Muscle layer of colon (tissue), 2 donors: ENCODE measurements at regions not wholly inside any gene's neighbourhood (a gene's known extent, or its start where the extent isn't known, plus 50 kb on each side); places are given as distances from the start of the nearest gene placed in this dataset.

Experiments used
- H3K27ac ChIP-seq: one replicate; pipeline ENCODE4 v1.7.0; 2013; ENCODE audit warnings: low read depth, mild to moderate bottlenecking, low read length, moderate library complexity
- H3K27me3 ChIP-seq, 2 donors: one replicate each; pipeline ENCODE4 v1.7.0; 2013; ENCODE audit warnings: low read length in 2 of 2, mild to moderate bottlenecking in 2 of 2; ENCODE audit not compliant: insufficient read depth in 2 of 2, control insufficient read depth in 1 of 2
- H3K36me3 ChIP-seq: one replicate; pipeline ENCODE4 v1.7.0; 2013; ENCODE audit warnings: mild to moderate bottlenecking, low read length; ENCODE audit not compliant: insufficient read depth
- H3K4me1 ChIP-seq: one replicate; pipeline ENCODE4 v1.7.0; 2013; ENCODE audit warnings: mild to moderate bottlenecking, low read length; ENCODE audit not compliant: insufficient read depth
- H3K4me3 ChIP-seq, 2 donors: one replicate each; pipeline ENCODE4 v1.7.0; 2013; ENCODE audit warnings: low read length in 2 of 2, low read depth in 1 of 2, mild to moderate bottlenecking in 1 of 2, moderate library complexity in 1 of 2
- H3K9ac ChIP-seq: one replicate; pipeline ENCODE4 v1.7.0; 2013; ENCODE audit warnings: low read length
- H3K9me3 ChIP-seq: one replicate; pipeline ENCODE4 v1.7.0; 2013; ENCODE audit warnings: mild to moderate bottlenecking, low read length
- donor health status: abdominal sarcoma.
- donor health status: Adenocarcinoma of cecum.

- no peaks in the 10 kb centered on the region for H3K4me1 ChIP-seq
- H3K27me3 ChIP-seq = no peaks in the 10 kb centered on the region
- no peak overlapping the region for H3K4me3 ChIP-seq
- no peaks in the 10 kb centered on the region for H3K36me3 ChIP-seq
- H3K9me3 ChIP-seq = no peaks in the 10 kb centered on the region
- no peak overlapping the region for H3K9ac ChIP-seq
- H3K27ac ChIP-seq = no peak overlapping the region
Measured at GRCh38 chr1:70674941-70675685, 264.0 kb downstream of the CTH start.

DNA sequence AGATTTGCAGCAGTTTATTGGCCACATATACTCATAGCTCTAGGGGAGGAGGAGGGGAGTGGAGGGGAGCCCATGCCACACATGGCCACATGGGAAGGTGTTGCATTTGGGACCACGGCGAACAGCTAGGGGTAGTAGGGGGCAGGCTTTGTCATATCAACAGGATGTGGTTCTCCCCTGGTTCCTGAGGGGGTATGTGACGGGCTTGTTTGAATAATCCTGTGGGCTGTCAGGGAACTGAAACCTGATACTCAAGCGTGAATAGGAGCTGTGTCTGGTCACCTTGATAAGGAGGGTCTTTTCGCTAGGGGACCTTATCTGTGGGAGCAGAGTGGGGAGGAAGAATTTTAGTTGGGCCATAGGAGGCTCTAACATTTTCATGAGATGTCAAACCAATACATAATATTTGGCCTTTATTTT, 264.7 kb downstream of the CTH start:
- H3K27ac ChIP-seq = no peak overlapping the region
- no peak overlapping the region for H3K4me3 ChIP-seq
- H3K27me3 ChIP-seq = no peaks in the 10 kb centered on the region
- H3K9me3 ChIP-seq = no peaks in the 10 kb centered on the region
- H3K9ac ChIP-seq = no peak overlapping the region
- H3K4me1 ChIP-seq = no peaks in the 10 kb centered on the region
- H3K36me3 ChIP-seq = no peaks in the 10 kb centered on the region

GRCh38 chr1:70685300-70686286, 274.5 kb downstream of the CTH start:
- Histone ChIP-seq H3K36me3 (no peaks in the 10 kb centered on the region), H3K4me3 (no peak overlapping the region), H3K27me3 (no peaks in the 10 kb centered on the region), H3K9me3 (no peaks in the 10 kb centered on the region), H3K27ac (no peak overlapping the region), H3K9ac (no peak overlapping the region), H3K4me1 (no peaks in the 10 kb centered on the region)

DNA sequence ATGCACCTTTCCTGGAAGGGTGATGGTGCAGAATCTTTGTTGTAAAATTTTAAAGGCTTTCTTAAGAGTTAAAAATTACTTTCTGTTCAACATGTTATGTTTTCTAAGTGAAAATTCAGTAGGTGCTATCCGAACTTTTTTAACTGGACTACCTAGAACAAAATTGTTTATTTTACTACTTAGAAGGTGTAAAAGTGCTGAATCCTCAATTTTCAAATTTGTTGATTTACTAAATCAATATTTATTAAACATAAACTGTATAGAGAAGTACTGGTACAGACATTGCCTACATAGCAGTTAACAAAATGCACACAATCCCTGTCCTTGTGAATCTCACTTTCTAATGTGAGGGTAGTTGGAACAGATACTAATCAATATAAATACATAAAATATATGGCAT, 277.5 kb downstream of the CTH start:
- no peak overlapping the region for H3K4me3 ChIP-seq
- H3K27ac ChIP-seq = no peak overlapping the region
- no peaks in the 10 kb centered on the region for H3K27me3 ChIP-seq
- H3K4me1 ChIP-seq = no peaks in the 10 kb centered on the region
- H3K36me3 ChIP-seq = no peaks in the 10 kb centered on the region
- H3K9ac ChIP-seq = no peak overlapping the region
- H3K9me3 ChIP-seq = no peaks in the 10 kb centered on the region

- Histone ChIP-seq H3K27me3 (no peaks in the 10 kb centered on the region), H3K4me1 (no peaks in the 10 kb centered on the region), H3K36me3 (no peaks in the 10 kb centered on the region), H3K4me3 (peak overlapping the region; percentile 29 to 36), H3K27ac (no peak overlapping the region), H3K9me3 (no peaks in the 10 kb centered on the region), H3K9ac (no peak overlapping the region)
Measured at GRCh38 chr1:70706381-70707037, 295.4 kb downstream of the CTH start.

- no peak overlapping the region for H3K9ac ChIP-seq
- H3K9me3 ChIP-seq = no peaks in the 10 kb centered on the region
- H3K4me3 ChIP-seq = no peak overlapping the region
- no peaks in the 10 kb centered on the region for H3K27me3 ChIP-seq
- H3K36me3 ChIP-seq = no peaks in the 10 kb centered on the region
- H3K27ac ChIP-seq = no peak overlapping the region
- no peaks in the 10 kb centered on the region for H3K4me1 ChIP-seq
Measured at GRCh38 chr1:70707214-70707613, 296.1 kb downstream of the CTH start.

GRCh38 chr1:70714149-70714548, 303.1 kb downstream of the CTH start:
- no peaks in the 10 kb centered on the region for H3K9me3 ChIP-seq
- peaks cover 8% of the 10 kb centered on the region for H3K4me1 ChIP-seq
- H3K36me3 ChIP-seq = no peaks in the 10 kb centered on the region
- H3K9ac ChIP-seq = no peak overlapping the region
- no peak overlapping the region for H3K27ac ChIP-seq
- no peaks in the 10 kb centered on the region for H3K27me3 ChIP-seq
- H3K4me3 ChIP-seq = no peak overlapping the region

DNA sequence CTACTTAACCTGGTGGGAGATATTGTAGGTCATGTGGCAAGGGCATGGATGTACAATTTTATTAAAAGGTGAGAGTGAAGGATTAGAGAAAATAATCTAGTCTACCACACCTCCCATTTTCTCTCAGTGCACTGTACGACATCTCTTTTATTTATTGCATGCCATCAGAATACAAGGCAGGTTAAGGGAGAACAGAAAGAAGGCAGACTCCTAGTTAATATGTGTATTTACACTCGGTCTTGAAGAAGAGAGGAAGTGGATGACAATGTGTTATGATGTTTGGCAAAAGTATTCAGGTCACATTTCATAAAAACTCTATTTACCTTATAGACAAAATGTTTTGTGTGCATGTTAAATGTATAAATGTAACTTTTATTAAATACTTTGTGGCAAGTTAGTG, 306.1 kb downstream of the CTH start:
- Histone ChIP-seq H3K27me3 (no peaks in the 10 kb centered on the region), H3K27ac (no peak overlapping the region), H3K9ac (no peak overlapping the region), H3K9me3 (no peaks in the 10 kb centered on the region), H3K36me3 (no peaks in the 10 kb centered on the region), H3K4me1 (peaks cover 8% of the 10 kb centered on the region), H3K4me3 (no peak overlapping the region)

DNA sequence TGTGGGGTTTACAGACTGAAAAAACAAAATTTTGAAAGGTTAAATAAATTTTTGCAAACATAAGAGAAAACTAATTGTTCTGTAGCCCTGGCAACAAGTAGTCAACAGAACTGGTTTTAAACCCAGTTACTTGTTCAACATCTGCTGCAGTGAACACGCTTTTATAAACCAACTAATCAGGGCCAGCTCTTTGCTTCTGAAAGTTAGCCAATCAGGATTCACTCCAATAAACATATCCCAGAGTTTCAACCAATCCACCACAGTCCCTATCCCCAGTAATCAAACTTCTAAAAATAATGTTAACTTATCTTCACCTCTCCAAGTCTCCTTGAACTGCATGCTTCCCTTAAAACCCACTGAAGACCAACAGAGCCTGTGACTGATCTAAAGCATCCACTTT, 306.6 kb downstream of the CTH start:
- no peaks in the 10 kb centered on the region for H3K27me3 ChIP-seq

DNA sequence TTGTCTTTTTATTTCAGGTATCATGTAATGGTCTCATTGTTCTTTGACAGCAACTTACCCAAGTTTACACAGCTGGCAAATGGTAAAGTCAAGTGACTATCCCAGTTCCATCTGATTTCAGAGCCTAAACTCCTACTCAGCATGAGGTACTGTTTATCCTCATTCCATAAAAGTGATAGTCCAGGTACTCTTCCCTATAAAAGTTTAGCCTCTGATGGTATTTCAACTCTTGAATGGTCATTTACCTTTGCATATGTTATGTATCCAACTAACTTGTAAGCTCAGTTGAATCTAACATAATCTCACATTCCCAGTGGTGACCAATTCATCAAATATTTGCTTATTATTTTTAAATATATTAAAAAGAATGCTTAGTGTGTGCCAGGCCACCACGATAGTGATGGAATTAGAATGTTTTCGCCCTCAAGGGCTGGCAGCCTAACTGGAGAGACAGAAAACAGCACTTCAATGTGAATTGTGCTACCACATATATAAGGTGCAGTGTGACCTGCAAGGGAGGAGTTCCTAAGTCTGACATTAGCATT, 307.1 kb downstream of the CTH start:
- Histone ChIP-seq H3K4me3 (no peak overlapping the region), H3K4me1 (peaks cover 8% of the 10 kb centered on the region), H3K36me3 (no peaks in the 10 kb centered on the region), H3K27ac (peak overlapping the region; percentile 14), H3K9me3 (no peaks in the 10 kb centered on the region), H3K27me3 (no peaks in the 10 kb centered on the region), H3K9ac (no peak overlapping the region)

More for the DNA sequence above, 306.6 kb downstream of the CTH start:
- no peaks in the 10 kb centered on the region for H3K9me3 ChIP-seq
- no peak overlapping the region for H3K9ac ChIP-seq
- H3K4me3 ChIP-seq = no peak overlapping the region
- peaks cover 8% of the 10 kb centered on the region for H3K4me1 ChIP-seq
- H3K36me3 ChIP-seq = no peaks in the 10 kb centered on the region
- H3K27ac ChIP-seq = peak overlapping the region; percentile 14

DNA sequence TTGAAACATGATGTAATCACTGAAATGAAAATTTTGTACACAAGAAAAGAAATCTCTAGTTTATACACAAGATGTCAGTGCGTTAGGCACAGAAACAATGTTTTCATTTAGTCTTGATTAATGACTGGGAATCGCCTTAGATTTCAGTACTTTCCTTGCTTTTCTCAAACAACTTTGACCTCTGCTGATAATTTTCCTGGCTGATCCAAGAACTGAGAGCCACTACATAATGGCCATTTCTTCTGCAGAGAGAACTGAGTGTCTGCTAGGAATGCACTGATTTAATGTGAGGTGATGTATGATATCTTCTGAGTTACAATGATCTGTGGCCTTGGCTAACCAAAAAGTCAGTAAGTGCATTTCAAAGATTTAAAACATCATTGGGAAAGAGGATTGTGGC, 308.1 kb downstream of the CTH start:
- Histone ChIP-seq H3K27ac (no peak overlapping the region), H3K36me3 (no peaks in the 10 kb centered on the region), H3K9ac (no peak overlapping the region), H3K27me3 (no peaks in the 10 kb centered on the region), H3K4me3 (no peak overlapping the region), H3K4me1 (peaks cover 8% of the 10 kb centered on the region), H3K9me3 (no peaks in the 10 kb centered on the region)
